ENCODE measurements at regions not wholly inside any gene's neighbourhood (a gene's known extent, or its start where the extent isn't known, plus 50 kb on each side); places are given as distances from the start of the nearest gene placed in this dataset.
"Not testable (repeated sequence)": the region's sequence is repeated elsewhere in the genome, so short reads cannot be mapped to it uniquely, and the experiment has no call there.

DNA sequence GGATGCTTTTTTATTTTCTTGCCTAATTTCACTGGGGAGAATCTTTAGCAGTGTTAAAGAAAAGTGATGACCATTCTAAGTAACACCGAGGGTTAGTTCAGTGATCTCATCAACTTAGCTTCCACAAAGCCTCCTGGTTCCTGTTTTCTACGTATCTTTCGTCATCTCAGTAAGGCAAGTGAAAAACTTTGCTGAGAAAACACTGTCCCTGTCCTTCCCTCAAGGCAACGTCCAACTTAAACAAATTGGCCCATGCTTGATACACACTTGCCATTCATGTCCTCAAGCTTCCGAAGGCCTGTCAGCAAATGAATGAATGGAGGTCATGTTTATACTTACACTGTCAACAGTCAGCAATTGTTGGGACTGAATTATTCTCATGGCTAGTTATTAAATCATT is 350.4 kb upstream of the NT5C1B start:
- in situ Hi-C loops (cut with HindIII; ENCODE audit: low pct_unique_long_range_greater_than_20kb, low sequenced_read_pairs); DNase-seq (ENCODE audit: low read depth): not testable (repeated sequence)

- in situ Hi-C loops (cut with HindIII; ENCODE audit: low pct_unique_long_range_greater_than_20kb, low sequenced_read_pairs) = no loop called here
- no peak for DNase-seq (ENCODE audit: low read depth)
These were observed 345.5 kb upstream of the NT5C1B start for GRCh38 chr2:18934886-18935285.

DNA sequence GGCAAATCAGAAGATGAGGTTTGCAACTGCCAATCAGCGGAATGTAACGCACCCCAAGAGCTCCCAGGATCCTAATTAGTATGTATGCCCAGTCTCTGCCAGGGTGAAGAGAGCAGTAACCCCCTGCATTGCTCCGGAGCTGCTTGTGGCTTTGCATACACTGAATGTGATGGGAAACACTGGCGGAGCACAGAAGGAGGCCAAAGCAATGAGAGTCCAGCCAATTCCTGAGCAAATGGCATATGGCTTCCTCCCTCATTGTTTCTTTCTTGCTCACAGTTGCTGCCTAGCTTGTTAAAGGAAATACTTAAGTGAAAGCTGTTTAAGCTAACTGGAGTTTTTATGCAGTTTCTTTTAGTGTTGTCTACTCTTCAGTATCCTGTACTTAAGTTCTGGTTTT is 343.5 kb upstream of the NT5C1B start:
- in situ Hi-C loops (cut with HindIII; ENCODE audit: low pct_unique_long_range_greater_than_20kb, low sequenced_read_pairs) = no loop called here
- DNase-seq (ENCODE audit: low read depth) = no peak

DNA sequence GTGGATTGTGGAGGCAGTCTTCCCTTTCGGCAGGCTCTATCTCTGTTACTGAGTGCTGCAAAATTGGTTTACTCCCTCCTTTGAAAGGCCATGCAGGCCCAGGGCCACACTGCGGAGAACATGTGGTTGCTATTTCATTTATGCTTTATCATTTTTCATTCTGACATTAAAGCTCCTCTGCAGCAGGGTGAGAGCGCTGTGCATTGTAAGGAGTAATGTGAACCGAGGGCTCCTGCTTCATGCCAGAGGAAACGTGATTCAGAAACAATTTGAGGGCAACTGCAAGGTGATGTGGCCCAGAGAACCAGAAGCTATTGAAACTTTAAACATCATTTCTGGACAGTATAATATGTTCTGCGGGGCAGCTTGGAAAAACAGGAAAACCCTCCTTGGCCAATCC is 341.6 kb upstream of the NT5C1B start:
- DNase-seq (ENCODE audit: low read depth) = no peak
- in situ Hi-C loops (cut with HindIII; ENCODE audit: low pct_unique_long_range_greater_than_20kb, low sequenced_read_pairs) = no loop called here

DNA sequence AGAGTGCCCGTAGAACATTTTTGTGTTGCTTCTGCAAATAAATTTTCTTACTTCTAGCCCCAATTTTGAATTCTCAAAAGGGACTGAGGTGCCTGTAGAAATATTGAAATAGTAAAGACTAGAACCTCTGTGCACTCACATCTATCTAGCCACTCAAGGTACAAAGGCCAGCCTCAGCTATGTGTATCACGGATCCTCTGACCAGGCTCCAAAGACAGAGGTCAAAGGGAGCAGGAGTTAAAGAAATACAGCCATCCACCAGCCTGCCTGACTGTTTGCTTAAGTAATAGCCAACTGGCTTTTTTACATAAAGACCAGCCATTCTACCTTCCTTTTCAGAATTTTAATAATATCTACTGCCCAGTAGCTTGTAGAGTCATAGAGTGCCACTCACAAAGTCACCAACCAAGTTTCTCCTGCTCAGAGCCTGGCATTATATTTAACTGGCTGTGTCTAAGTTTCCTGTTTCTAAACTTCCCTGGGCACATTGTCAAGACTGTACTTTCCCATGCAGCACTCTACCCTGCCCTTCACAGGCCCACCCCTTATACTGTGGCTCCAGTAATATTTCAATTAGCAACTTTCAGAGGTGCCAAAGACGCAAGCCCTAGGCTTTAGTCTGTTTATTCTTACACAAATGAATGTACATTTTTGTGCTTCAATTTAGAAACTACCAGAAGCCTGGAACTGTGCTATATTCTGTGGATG is 338.3 kb upstream of the NT5C1B start:
- no peak for DNase-seq (ENCODE audit: low read depth)
- in situ Hi-C loops (cut with HindIII; ENCODE audit: low pct_unique_long_range_greater_than_20kb, low sequenced_read_pairs) = no loop called here

DNA sequence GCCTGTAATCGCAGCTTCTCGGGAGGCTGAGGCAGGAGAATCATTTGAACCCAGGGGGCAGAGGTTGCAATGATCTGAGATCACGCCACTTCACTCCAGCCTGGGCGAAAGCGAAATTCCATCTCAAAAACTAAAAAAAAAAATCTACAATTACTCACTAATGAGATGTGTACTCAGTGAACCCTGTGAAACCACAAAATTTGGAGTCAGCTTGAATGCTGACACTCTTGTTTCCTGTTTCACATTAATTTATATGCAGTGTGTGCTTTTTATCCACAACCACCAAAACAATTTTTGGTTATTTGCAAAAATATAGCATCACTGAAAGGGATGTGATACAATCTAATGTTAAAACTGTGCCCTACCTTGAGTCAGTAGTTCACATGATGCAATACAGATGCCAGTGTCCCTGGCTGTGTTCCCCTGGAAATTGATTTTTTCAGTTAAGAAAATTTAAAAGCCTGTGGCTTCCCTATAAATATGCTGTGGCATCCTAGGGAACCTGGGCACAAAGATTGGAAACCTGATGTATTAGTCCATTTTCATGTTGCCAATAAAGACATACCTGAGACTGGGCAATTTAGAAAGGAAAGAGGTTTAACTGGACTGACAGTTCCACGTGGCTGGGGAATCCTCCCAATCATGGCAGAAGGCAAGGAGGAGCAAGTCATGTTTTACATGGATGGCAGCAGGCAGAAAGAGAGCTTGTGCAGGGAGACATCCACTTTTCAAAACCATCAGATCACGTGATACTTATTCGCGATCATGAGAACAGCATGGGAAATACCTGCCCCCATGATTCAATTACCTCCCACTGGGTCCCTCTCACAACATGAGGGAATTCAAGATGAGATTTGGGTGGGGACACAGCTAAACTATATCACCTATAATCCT is 337.5 kb upstream of the NT5C1B start:
- no peak for DNase-seq (ENCODE audit: low read depth)
- in situ Hi-C loops (cut with HindIII; ENCODE audit: low pct_unique_long_range_greater_than_20kb, low sequenced_read_pairs) = no loop called here

DNA sequence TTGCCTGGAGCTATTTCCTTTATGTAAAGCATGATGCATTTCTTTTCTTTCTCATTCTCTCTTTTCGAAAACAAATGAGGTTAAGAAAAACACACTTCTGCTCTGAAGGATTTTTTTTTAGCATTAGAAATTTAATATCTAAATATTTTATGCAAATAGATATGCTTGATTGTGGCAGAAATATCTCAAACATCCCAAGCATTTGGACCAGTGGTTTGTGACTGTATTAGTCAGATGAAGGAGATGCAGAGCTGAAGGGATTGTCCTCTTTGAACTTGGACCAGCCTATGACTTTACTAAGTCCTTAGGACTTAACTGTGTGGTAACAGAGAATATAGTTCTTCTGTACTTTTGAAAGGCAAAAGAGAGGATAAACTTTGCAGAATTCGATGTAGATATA is 335.9 kb upstream of the NT5C1B start:
- DNase-seq (ENCODE audit: low read depth) = peak; percentile 16
- in situ Hi-C loops (cut with HindIII; ENCODE audit: low pct_unique_long_range_greater_than_20kb, low sequenced_read_pairs) = no loop called here

DNA sequence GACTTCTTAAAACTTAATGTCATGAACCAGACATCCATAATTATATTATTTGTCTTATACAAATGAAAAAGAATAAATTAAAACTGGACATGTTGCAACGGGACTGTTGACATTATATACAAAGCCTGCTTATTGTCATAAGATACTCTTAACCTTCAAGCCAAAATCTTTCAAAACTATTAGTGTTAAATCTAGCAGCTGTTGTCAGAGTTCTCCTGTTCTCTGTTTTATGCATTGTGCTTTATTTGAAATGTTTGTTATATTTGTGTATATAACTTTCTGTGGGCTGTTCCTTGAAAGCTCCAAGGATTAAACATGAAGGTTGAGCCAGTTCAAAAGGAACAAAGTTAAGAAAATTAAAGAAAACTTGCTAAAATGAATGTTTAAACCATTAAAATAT is 335.5 kb upstream of the NT5C1B start:
- in situ Hi-C loops (cut with HindIII; ENCODE audit: low pct_unique_long_range_greater_than_20kb, low sequenced_read_pairs) = no loop called here
- DNase-seq (ENCODE audit: low read depth) = no peak

DNA sequence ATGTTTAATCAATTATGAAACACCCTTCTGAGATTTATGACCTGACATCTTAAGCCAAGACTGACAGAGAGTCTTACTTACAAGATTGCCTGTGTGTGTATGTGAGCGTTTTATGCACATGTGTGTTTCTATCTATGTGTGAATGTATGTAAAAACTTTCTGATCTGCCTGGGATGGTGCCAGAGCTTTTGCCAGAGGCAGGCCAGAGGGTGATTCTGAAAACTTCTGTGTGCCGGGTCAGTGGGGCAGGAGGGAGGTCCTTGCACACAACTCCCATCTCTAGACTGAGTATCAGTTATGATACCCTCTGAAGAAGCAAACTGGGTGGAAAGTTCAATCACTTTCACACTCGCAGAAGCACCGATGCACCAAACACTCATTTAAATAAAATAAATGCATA is 335.0 kb upstream of the NT5C1B start:
- in situ Hi-C loops (cut with HindIII; ENCODE audit: low pct_unique_long_range_greater_than_20kb, low sequenced_read_pairs) = no loop called here
- no peak for DNase-seq (ENCODE audit: low read depth)

DNA sequence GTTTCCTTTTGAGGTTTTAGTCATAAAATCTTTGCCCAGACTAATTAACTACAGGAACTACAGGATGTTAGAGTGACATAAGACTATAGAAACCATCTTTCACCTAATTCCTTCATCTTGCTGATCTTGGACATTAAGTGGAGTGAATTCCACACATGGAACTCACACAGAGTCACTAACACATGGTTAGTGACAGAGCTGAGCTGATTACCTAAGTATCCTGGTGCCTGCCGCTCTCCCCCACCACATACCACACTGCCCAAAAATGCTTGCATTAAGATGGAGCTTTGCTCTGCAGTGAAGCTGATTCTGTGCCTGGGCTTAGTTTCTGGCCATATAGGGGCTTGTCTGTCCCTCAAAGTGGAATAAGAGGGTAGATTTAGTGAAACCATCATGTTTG is 332.9 kb upstream of the NT5C1B start:
- in situ Hi-C loops (cut with HindIII; ENCODE audit: low pct_unique_long_range_greater_than_20kb, low sequenced_read_pairs) = no loop called here

GRCh38 chr2:18918280-18918679 is 328.9 kb upstream of the NT5C1B start:
- in situ Hi-C loops (cut with HindIII; ENCODE audit: low pct_unique_long_range_greater_than_20kb, low sequenced_read_pairs) = no loop called here
- DNase-seq (ENCODE audit: low read depth) = no peak

More for the DNA sequence above, 332.9 kb upstream of the NT5C1B start:
- no peak for DNase-seq (ENCODE audit: low read depth)

DNA sequence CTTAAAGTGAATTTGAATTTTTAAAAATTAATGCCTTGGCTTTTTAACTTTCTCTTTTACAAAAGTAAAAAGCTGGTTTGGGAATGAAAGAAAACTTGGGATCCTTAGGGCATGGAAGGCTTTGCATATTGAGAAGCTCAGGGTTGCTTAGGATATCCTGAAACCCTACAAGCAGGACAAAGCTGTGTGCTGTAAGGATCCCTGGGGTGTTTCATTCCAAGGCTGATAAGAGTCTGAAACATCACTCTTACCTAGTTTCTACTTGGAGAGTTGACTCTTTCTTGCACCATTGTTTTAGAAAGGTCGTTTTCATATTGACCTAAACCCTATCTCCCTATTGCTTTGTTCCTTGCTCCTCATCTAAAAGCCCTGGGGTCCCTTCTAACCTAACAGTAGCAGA is 325.9 kb upstream of the NT5C1B start:
- DNase-seq (ENCODE audit: low read depth) = no peak
- in situ Hi-C loops (cut with HindIII; ENCODE audit: low pct_unique_long_range_greater_than_20kb, low sequenced_read_pairs) = no loop called here

- in situ Hi-C loops (cut with HindIII; ENCODE audit: low pct_unique_long_range_greater_than_20kb, low sequenced_read_pairs) = no loop called here
- DNase-seq (ENCODE audit: low read depth) = no peak
These were observed 324.1 kb upstream of the NT5C1B start for GRCh38 chr2:18913512-18913911.

GRCh38 chr2:18912225-18912888 is 323.0 kb upstream of the NT5C1B start:
- no peak for DNase-seq (ENCODE audit: low read depth)
- in situ Hi-C loops (cut with HindIII; ENCODE audit: low pct_unique_long_range_greater_than_20kb, low sequenced_read_pairs) = no loop called here

GRCh38 chr2:18911416-18911815 is 322.0 kb upstream of the NT5C1B start:
- DNase-seq (ENCODE audit: low read depth) = no peak
- in situ Hi-C loops (cut with HindIII; ENCODE audit: low pct_unique_long_range_greater_than_20kb, low sequenced_read_pairs) = no loop called here

GRCh38 chr2:18910843-18911242 is 321.5 kb upstream of the NT5C1B start:
- in situ Hi-C loops (cut with HindIII; ENCODE audit: low pct_unique_long_range_greater_than_20kb, low sequenced_read_pairs) = no loop called here
- DNase-seq (ENCODE audit: low read depth) = peak; percentile 37

- in situ Hi-C loops (cut with HindIII; ENCODE audit: low pct_unique_long_range_greater_than_20kb, low sequenced_read_pairs) = no loop called here
- no peak for DNase-seq (ENCODE audit: low read depth)
These were observed 318.6 kb upstream of the NT5C1B start for GRCh38 chr2:18907937-18908336.

GRCh38 chr2:18907508-18907907 is 318.1 kb upstream of the NT5C1B start:
- in situ Hi-C loops (cut with HindIII; ENCODE audit: low pct_unique_long_range_greater_than_20kb, low sequenced_read_pairs) = no loop called here
- DNase-seq (ENCODE audit: low read depth) = no peak

DNA sequence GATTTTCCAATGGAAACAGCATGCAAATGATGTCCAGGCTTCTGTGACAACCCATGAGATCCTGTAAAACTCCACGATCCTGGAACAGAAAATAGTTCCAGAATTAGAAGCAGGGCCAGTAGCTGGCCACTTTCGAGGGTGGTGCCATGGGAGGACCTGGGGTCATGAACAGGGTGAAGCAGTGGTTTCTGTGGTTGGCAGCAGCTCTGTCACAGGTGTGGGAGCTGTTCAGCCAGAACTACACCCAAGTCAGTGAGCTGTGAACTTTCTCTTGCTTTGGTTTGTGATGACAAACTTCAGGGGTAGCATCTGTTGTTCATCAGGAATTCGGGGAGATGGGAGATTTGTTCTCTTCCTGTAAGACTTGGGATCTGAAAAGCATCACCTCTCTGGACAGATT is 314.4 kb upstream of the NT5C1B start:
- in situ Hi-C loops (cut with HindIII; ENCODE audit: low pct_unique_long_range_greater_than_20kb, low sequenced_read_pairs) = no loop called here
- peak; percentile 22 for DNase-seq (ENCODE audit: low read depth)

Data from Caki2 (cell line).